H54 (cell line): ENCODE measurements at regions not wholly inside any gene's neighbourhood (a gene's known extent, or its start where the extent isn't known, plus 50 kb on each side); places are given as distances from the start of the nearest gene placed in this dataset.
"Not testable (repeated sequence)": the region's sequence is repeated elsewhere in the genome, so short reads cannot be mapped to it uniquely, and the experiment has no call there.

Experiments
- DNase-seq: peaks from one replicate; pipeline ENCODE4 v3.0.0; 2011; ENCODE audit warnings: low spot score, mixed read lengths; ENCODE audit not compliant: insufficient read length
- FAIRE-seq: peaks from 3 replicates; lab custom pipeline; 2011; peaks lifted over from hg19 to GRCh38; lab: Jason Lieb, UNC
- POLR2A ChIP-seq: IDR thresholded peaks from 2 replicates; pipeline ENCODE4 v1.6.1; 2011; ENCODE audit warnings: low read depth, mild to moderate bottlenecking, low read length

DNA sequence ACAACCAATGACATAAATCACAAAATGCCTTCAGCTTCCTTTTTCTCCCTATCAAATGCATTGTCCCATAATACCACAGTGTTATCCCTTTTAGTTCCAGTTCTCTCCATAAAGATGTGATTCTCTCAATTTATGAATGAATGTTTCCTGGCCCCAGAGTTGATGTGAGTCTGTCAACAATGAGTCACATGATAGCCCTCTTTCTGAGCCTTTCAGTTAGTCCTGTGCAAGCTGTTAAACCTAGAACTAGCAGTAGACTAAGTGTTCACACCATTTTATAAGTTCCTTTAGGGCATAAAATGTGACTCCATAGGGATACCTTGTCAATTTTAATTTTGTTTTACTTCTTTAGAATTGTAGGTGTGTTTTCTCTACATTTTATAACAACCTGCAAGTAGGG, 129.5 kb downstream of the PABPC4L start:
- TF ChIP-seq POLR2A, result no peak
- no peak for DNase-seq

DNA sequence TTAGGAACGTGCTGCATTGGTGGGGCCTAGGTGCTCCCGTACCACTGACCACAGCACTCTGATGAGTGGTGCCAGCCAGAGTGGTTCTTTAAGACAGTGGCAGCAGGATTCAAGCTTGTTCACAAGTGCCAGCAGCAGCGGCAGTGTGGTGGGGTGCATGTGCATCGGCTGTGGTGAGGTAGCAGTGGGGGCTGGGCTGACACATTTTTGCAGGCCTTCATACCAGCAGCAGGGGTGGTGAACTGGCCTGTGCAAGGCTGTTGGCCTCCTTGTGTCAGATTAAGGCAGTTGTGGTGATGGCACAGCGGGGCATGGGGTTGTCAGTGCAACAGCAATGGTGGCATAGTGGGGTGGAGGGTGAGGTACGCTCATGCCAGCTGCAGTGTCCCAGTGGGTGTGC, 131.4 kb downstream of the PABPC4L start:
- no peak for FAIRE-seq
- TF ChIP-seq POLR2A, result no peak
- DNase-seq, result no peak

More for the DNA sequence above, 129.5 kb downstream of the PABPC4L start:
- no peak for FAIRE-seq

DNA sequence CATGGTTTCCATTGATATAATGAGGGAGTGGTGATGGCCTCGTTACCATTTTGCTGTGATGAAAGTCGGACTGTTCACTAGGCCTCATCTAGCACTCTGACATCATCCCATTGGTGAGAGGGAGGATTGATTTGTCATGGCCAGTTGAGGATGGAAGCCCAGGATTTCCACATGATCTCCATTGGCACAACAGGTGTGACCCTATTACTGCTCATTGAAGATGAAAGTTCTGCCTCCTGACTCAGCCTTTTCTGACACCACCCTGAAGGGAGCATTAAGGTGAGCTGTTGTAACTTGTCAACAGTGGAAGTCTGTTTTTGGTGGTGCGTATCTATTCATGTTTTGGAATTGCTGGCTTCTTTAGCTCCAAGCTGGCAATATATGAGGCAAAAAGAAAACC, 144.2 kb downstream of the PABPC4L start:
- no peak for DNase-seq
- TF ChIP-seq POLR2A, result no peak
- no peak for FAIRE-seq

DNA sequence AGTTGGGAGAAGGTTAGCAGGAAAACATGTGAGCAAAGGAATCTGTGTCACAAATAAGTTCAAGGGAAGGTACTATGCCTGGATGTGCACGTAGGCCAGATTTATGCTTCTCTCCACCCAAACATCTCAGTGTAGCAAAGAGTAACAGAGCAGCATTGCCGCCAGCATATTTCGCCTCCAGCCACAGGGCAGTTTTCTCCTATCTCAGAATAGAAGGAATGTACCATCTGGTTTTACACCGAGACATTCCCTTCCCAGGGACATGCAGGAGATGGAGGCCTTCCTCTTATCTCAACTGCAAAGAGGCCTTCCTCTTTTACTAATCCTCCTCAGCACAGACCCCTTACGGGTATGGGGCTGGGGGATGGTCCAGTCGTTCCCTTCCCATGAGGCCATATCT, 155.4 kb downstream of the PABPC4L start:
- not testable (repeated sequence) for FAIRE-seq, DNase-seq

DNA sequence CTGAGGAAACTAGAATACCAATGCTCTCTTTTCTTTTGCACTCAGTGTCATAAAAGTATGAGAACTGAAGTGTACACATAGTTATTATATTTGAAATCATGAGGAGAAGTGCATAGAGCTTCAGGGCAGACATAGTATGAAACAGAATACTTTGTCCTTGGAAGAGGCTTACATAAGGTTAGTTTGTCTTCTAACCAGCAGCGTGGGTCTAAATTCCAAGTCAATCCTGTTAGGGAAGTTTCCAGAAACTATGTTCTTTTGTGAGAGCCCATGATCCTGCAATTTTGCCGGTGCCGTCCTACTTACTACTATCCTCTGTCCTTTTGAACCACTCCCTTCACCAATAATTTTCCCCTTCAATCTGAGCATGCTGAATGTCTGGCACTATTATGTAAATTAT, 156.2 kb downstream of the PABPC4L start:
- no peak for TF ChIP-seq POLR2A
- FAIRE-seq (no peak), DNase-seq (no peak)

DNA sequence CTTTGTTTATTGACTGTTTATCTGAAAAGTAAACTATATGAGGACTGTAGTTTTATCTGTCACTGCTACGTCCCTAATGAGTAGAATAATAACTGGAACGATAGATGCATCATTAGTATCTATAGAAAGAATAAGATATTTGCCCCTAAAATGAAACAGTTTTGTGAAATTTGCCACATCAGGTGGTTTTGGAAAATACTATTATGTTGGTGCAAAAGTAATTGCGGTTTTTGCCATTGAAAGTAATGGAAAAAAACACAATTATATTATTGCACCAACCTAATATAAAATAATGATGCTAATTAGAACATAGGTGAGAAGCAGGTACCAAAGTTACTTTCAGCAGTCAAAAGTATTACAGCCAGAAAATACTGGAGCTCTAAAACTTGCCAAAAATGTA, 158.3 kb downstream of the PABPC4L start:
- FAIRE-seq (no peak), DNase-seq (no peak)
- TF ChIP-seq POLR2A, result no peak

DNA sequence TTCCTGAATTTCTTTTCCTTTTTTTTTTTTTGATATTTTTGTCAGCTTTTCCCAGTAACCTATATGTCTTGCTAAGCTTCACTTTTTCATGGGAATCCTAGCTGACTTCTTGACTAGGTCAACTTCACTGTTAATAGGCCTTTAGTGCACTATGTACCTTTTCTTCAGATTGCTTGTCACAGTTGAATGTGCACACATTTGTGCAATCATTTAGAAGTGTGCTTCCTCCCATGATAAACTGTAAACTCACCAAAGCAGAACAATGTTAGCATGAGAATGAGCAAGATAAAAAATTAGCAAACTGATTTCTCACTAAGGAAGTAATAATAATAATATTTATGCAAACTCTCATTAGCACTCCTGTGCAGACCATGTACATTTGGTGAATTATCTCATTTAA, 173.2 kb downstream of the PABPC4L start:
- DNase-seq (no peak), FAIRE-seq (no peak)
- no peak for TF ChIP-seq POLR2A

DNA sequence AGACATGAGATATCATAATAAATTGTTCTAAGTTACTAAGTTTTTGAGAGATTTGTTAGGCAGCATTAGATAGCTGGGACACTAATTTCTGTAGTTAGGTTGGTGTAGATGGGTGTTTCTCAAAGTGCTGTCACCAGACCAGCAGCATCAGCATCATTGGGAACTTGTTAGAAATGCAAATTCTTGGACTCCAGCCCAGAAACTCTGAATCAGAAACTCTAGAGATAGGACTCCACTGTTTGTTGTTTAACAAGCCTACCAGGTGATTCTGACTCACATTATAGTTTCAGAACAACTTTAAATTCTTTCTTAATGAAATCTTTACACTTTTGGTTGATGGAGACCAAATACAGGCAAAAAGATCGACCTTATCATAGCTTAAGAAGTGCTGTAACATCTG, 173.7 kb downstream of the PABPC4L start:
- DNase-seq (peak; percentile 0), FAIRE-seq (peak; percentile 93)
- no peak for TF ChIP-seq POLR2A

DNA sequence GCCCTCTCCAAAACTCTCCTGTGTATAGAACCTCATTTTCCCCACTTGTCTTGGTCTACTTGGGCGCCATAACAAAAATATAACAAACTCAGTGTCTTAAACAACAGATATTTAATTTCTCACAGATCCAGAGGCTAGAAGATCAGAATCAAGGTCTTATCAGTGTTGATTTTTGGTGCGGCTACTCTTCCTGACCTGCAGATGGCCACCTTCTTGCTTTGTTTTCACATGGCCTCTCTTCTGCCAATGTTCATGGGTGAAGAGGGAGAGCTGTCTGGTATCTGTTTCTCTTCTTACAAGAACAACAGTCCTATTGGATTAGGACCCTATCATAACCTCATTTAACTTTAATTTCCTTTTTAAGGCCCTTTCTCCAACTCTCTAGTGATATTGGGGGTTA, 177.3 kb downstream of the PABPC4L start:
- FAIRE-seq (peak; percentile 6), DNase-seq (no peak)
- no peak for TF ChIP-seq POLR2A

DNA sequence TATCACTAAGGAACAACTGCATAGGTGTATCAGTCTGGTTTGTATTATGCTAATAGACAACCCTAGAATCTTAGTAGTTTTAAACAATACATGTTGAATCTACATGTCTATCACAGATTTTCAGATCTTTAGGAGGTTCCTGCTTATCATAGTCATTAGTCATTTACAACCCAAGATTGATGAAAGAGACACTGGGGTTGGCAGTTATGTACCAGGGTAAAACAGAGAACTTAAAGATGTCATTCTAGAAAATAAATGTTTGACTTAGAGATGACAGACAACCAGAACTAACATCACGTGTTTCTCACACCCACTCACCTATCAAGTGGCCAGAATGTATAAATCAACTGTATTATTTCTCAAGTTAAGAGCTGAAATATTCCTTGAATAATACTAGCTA, 181.9 kb downstream of the PABPC4L start:
- FAIRE-seq, result no peak
- no peak for DNase-seq
- no peak for TF ChIP-seq POLR2A

DNA sequence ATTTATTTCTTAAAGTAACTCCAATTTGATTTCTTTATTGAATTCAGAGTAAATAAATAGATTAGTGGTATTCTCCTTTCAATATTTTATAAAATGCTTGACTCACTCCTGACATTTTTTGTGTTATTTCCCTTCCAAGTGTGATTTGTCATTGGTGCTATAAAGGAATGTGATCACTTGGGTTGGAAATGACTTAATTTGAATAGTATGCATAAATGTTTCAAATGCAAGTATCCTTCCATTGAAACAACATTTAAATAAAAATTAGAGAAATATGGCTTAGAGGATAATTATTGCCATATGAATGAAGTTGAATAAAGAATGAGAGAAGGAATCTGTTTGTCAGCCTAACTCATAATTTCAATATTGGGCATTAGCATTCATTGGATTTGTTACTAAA, 182.7 kb downstream of the PABPC4L start:
- no peak for DNase-seq
- FAIRE-seq, result no peak
- no peak for TF ChIP-seq POLR2A

DNA sequence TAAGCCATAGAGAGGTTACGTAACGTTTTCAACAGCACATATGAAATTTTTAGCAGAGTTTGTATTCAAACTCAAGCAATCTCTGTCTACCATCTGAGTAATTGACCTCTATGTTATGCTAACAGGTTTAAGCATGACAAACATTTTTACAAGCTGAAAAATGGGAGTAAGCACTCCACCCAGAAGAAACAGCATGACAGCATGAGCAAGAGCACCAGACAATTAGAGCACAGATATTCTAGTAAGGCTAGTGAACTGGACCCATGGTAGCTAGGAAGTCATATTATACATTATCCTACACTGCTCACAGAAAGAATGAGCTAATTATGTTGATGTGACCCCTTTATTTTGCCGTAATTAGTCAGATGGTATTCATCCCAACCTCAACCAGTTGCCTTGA, 200.5 kb downstream of the PABPC4L start:
- no peak for TF ChIP-seq POLR2A
- FAIRE-seq (peak; percentile 6), DNase-seq (no peak)

DNA sequence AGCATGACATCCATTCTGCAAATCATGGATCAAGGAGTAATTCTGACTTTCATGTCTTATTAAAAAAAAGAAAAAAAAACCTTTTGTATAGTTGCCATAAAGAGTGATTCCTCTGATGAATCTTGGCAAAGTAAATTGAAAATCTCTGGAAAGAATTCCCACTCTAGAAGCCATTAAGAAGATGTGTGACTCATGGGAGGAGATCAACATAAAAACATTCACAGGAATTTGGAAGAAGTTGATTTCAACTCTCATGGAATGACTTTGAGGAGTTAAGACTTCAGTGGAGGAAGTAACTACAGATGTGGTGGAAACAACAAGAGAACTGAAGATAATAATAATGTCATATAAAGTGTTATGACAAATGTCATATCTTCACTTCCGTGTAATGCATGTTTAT, 204.2 kb downstream of the PABPC4L start:
- DNase-seq (no peak), FAIRE-seq (no peak)
- TF ChIP-seq POLR2A, result no peak

DNA sequence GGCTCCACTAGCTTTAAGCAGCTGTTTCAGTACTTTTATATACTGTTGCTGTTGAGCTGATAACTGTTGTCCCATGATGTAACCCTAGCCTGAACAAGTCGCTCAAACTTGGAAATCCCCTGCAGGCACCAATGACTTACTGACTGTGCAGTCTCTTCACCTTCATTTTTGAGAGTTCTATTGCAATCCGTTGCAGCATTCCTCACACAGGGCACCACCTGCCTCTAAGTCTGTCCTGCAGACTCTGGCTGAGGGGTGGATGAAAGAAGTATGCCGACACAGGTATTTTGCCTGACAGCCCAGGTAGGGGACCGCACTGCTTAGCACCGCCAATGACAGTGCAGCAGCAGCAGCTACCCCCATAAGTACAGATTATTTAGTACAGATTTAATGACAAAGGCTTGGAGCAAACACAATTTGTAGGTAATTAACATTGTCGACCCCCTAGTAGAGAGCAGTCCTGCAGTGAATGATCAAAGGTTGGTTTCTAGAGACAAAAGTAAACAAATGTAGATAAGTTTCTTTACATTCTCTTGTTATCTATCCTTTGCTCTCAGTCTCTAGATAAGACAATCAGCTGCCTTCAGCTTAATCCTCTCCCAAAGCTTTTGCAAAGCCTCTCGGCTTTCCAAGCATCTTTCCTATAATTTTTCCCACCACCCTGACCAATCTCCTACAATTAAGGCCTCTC, 205.0 kb downstream of the PABPC4L start:
- no peak for TF ChIP-seq POLR2A
- DNase-seq (no peak), FAIRE-seq (no peak)

DNA sequence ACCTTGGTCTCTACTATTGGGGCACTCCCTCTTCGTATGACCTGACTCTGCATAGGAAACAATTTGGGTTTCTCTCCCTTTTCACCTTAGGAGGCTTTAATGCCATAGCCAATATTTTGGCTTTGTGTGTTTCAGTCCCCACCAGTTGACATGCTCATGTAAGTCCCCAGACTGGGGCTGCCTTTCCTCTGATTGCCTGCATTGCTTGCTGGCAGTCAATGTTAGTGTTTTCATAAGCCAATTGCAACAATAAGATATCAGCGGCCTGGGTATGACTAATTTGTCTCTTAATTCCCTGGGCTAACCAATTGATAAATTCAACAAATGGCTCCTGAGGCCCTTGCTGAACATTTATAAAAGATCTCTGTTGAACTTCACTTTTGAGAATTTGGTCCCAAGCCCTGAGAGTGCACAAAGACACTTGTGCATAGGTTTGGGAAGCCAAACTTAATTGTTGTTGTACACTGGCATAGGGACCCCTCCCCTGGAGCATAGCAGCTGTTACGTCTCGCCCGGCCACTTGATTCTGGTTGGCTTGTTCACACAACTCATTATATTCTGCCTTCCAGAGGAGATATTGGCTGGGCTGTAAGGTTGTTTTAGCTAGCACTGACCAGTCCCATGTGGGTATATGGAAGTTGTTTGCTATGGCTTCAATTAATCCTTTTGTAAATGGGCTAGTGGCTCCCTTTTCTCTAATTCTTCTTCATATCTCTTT, 206.2 kb downstream of the PABPC4L start:
- DNase-seq (no peak), FAIRE-seq (no peak)
- TF ChIP-seq POLR2A, result no peak
